H9 (cell line): ENCODE measurements at regions not wholly inside any gene's neighbourhood (a gene's known extent, or its start where the extent isn't known, plus 50 kb on each side); places are given as distances from the start of the nearest gene placed in this dataset.
A peak's percentile ranks its signal among the peaks of the same experiment; 100 is the strongest.

Experiments used
- DNase-seq: peaks from one replicate; pipeline ENCODE4 v3.0.0-alpha.2; 2017
- H2AFZ ChIP-seq: one replicate; pipeline ENCODE4 v1.6.1; 2013; ENCODE audit warnings: mild to moderate bottlenecking, low read length, control low read depth, moderate library complexity
- H2AK5ac ChIP-seq: 2 replicates; pipeline ENCODE4 v1.6.1; 2013; ENCODE audit warnings: low read length, control low read depth, mixed read lengths; ENCODE audit not compliant: insufficient read length
- H2BK120ac ChIP-seq: one replicate; pipeline ENCODE4 v1.6.1; 2013; ENCODE audit warnings: low read depth, mild to moderate bottlenecking, low read length, control low read depth, inconsistent platforms; ENCODE audit not compliant: poor library complexity, severe bottlenecking
- H2BK12ac ChIP-seq: 2 replicates; pipeline ENCODE4 v1.6.1; 2013; ENCODE audit warnings: low read length, control low read depth, mixed read lengths, low read depth; ENCODE audit not compliant: insufficient read length
- H2BK15ac ChIP-seq: 2 replicates; pipeline ENCODE4 v1.6.1; 2013; ENCODE audit warnings: low read depth, low read length, control low read depth
- H2BK20ac ChIP-seq: one replicate; pipeline ENCODE4 v1.6.1; 2013; ENCODE audit warnings: low read depth, mild to moderate bottlenecking, low read length, control low read depth, inconsistent platforms; ENCODE audit not compliant: poor library complexity, severe bottlenecking
- H2BK5ac ChIP-seq: 2 replicates; pipeline ENCODE4 v1.6.1; 2013; ENCODE audit warnings: low read length, control low read depth, mixed read lengths; ENCODE audit not compliant: insufficient read length
- H3K14ac ChIP-seq: 2 replicates; pipeline ENCODE4 v1.6.1; 2013; ENCODE audit warnings: low read length, control low read depth; ENCODE audit not compliant: insufficient read depth
- H3K18ac ChIP-seq: 2 replicates; pipeline ENCODE4 v1.6.1; 2013; ENCODE audit warnings: low read depth, mild to moderate bottlenecking, mixed read lengths, low read length, control low read depth; ENCODE audit not compliant: insufficient read length
- H3K23ac ChIP-seq: 2 replicates; pipeline ENCODE4 v1.6.1; 2013; ENCODE audit warnings: low read length, control low read depth, mixed read lengths, low read depth; ENCODE audit not compliant: insufficient read length
- H3K23me2 ChIP-seq: 2 replicates; pipeline ENCODE4 v1.6.1; 2013; ENCODE audit warnings: low read depth, mild to moderate bottlenecking, mixed read lengths, low read length, control low read depth; ENCODE audit not compliant: insufficient read length, poor library complexity, severe bottlenecking
- H3K27ac ChIP-seq: 2 replicates; pipeline ENCODE4 v1.5.1; 2013; ENCODE audit warnings: low read length, control low read depth, mixed read lengths, low read depth; ENCODE audit not compliant: insufficient read length
- H3K27me3 ChIP-seq: 2 replicates; pipeline ENCODE4 v1.6.1; 2013; ENCODE audit warnings: low read length, control low read depth, inconsistent platforms; ENCODE audit not compliant: insufficient read depth
- H3K4ac ChIP-seq: 2 replicates; pipeline ENCODE4 v1.6.1; 2013; ENCODE audit warnings: low read depth, mild to moderate bottlenecking, control low read depth, inconsistent platforms, low read length, moderate library complexity
- H3K4me1 ChIP-seq: 2 replicates; pipeline ENCODE4 v1.6.1; 2013; ENCODE audit warnings: low read length, control low read depth, inconsistent platforms; ENCODE audit not compliant: insufficient read depth
- H3K4me2 ChIP-seq: 2 replicates; pipeline ENCODE4 v1.6.1; 2013; ENCODE audit warnings: low read length, control low read depth, mixed read lengths; ENCODE audit not compliant: insufficient read length, insufficient read depth
- H3K56ac ChIP-seq: 2 replicates; pipeline ENCODE4 v1.6.1; 2013; ENCODE audit warnings: low read depth, mild to moderate bottlenecking, mixed read lengths, low read length, control low read depth; ENCODE audit not compliant: insufficient read length
- H3K79me1 ChIP-seq: 2 replicates; pipeline ENCODE4 v1.6.1; 2013; ENCODE audit warnings: low read depth, mild to moderate bottlenecking, moderate library complexity, low read length, control low read depth, inconsistent platforms; ENCODE audit not compliant: insufficient read depth, poor library complexity, severe bottlenecking
- H3K79me2 ChIP-seq: 2 replicates; pipeline ENCODE4 v1.6.1; 2013; ENCODE audit warnings: low read length, control low read depth, inconsistent platforms; ENCODE audit not compliant: insufficient read depth
- H3K9ac ChIP-seq: 2 replicates; pipeline ENCODE4 v1.6.1; 2013; ENCODE audit warnings: low read length, control low read depth, mixed read lengths; ENCODE audit not compliant: insufficient read length; ENCODE audit errors: extremely low read depth
- H3K9me3 ChIP-seq: one replicate; pipeline ENCODE4 v1.6.1; 2013; ENCODE audit warnings: low read depth, low read length, inconsistent platforms; ENCODE audit not compliant: control insufficient read depth
- H3T11ph ChIP-seq: one replicate; pipeline ENCODE4 v1.6.1; 2013; ENCODE audit warnings: mild to moderate bottlenecking, low read length, control low read depth, inconsistent platforms
- H4K20me1 ChIP-seq: one replicate; pipeline ENCODE4 v1.6.1; 2013; ENCODE audit not compliant: control insufficient read depth, insufficient read length, insufficient read depth
- H4K5ac ChIP-seq: 2 replicates; pipeline ENCODE4 v1.6.1; 2013; ENCODE audit warnings: low read depth, mild to moderate bottlenecking, mixed read lengths, low read length, control low read depth; ENCODE audit not compliant: insufficient read length
- H4K8ac ChIP-seq: replicated peaks from 2 replicates; pipeline ENCODE4 v1.6.1; 2013; ENCODE audit warnings: low read length, control low read depth, mixed read lengths, low read depth; ENCODE audit not compliant: insufficient read length
- H4K91ac ChIP-seq: 2 replicates; pipeline ENCODE4 v1.6.1; 2013; ENCODE audit warnings: low read depth, mild to moderate bottlenecking, moderate library complexity, mixed read lengths, low read length, control low read depth; ENCODE audit not compliant: insufficient read length
- H3K27ac Mint-ChIP-seq, 3 experiments: 2 replicates in 2 of 3; 3 replicates in 1 of 3; pipeline ENCODE4 v1.8.0; 2020 to 2021; ENCODE audit warnings: mixed read lengths in 3 of 3, mild to moderate bottlenecking in 1 of 3, moderate library complexity in 1 of 3
- H3K27me3 Mint-ChIP-seq: 2 replicates; pipeline ENCODE4 v1.8.0; 2021; ENCODE audit warnings: low read depth, mild to moderate bottlenecking, moderate library complexity, mixed read lengths
- H3K36me3 Mint-ChIP-seq, 3 experiments: 2 replicates in 2 of 3; 3 replicates in 1 of 3; pipeline ENCODE4 v1.8.0; 2020 to 2021; ENCODE audit warnings: low read depth in 3 of 3, mixed read lengths in 3 of 3; ENCODE audit not compliant: insufficient read depth in 1 of 3
- H3K4me1 Mint-ChIP-seq, 2 experiments: 2 replicates each; pipeline ENCODE4 v1.8.0; 2020; ENCODE audit warnings: mixed read lengths in 2 of 2
- H3K4me3 Mint-ChIP-seq, 2 experiments: 2 replicates in 1 of 2; 3 replicates in 1 of 2; pipeline ENCODE4 v1.8.0; 2020 to 2021; ENCODE audit warnings: mild to moderate bottlenecking in 2 of 2, mixed read lengths in 2 of 2, moderate library complexity in 1 of 2
- H3K9me3 Mint-ChIP-seq, 2 experiments: 2 replicates in 1 of 2; 3 replicates in 1 of 2; pipeline ENCODE4 v1.8.0; 2020; ENCODE audit warnings: mild to moderate bottlenecking in 2 of 2, mixed read lengths in 2 of 2, moderate library complexity in 1 of 2
- WGBS: extraction: QIAGEN DNeasy Blood & Tissue Kit; methylation state at CpG from one replicate; pipeline ENCODE4 v1.1.7; 2013; ENCODE audit warnings: missing lambda C conversion rate, low lambda C conversion rate, mixed read lengths; ENCODE audit not compliant: insufficient read length; ENCODE audit errors: extremely low coverage; 5-methylcytosine and 5-hydroxymethylcytosine counted together
- TF ChIP-seq, protein P1 (sequence below): fragments of 200-600 bp; sonication (generic); conservative IDR thresholded peaks from 3 replicates; pipeline ENCODE4 v1.8.0; 2021; ENCODE audit warnings: antibody characterized with exemption, mild to moderate bottlenecking

DNA sequence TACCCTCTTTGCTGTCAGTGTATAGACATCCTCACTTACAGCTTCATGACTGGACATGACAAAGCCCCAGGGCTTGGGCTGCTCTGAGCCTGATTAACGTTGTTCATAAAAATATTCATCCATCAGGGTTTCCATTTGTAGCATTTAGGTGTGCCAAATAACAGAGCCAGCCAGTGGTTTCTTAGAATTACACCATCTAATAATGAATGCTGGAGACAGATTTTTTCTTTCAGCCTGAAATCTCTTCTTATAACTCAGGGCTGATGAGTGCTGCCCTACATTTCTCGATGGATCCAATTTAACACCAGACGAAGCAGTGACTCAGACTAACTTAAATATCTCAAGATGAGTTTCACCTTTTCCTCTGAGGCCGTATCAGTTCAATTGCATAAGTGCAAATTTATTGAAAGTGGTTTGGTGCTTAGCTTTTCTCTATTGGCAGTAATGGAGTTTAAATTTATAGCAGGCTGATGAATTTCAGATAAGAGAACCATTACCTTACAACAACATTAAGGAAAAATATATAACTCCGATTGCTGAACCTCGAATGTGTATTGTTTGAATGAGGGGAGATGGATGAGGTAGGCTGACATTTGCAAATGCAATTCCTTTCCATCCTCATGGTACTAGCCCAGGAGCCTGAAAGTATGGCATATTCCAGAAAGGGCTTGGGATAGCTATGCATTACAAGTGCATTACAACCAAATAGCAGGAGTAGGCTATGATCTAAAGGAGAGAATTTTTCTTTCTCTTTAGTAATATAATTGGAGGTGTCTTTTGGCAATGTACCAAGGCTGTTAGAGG, 900.6 kb downstream of the KCNMA1 start:
- Mint-ChIP-seq H3K27me3 (peaks cover under 1% of the 10 kb centered on the region), H3K27ac (0 out of 7 replicates have a peak overlapping the region, but pooled peaks of 1 of the 3 experiments have one; percentile 38), H3K4me1 (peaks cover 28 to 29% of the 10 kb centered on the region in 2 experiments), H3K9me3 (peaks cover 1 to 5% of the 10 kb centered on the region in 2 experiments; a peak in 4 of 5 replicates), H3K4me3 (no peak overlapping the region), H3K36me3 (peaks cover 0 to 3% (median 2%) of the 10 kb centered on the region in 3 experiments; a peak in 4 of 7 replicates)
- Histone ChIP-seq H2BK120ac (no peak overlapping the region), H3K4me1 (0 out of 2 replicates have a peak, but pooled peaks cover 3% of the 10 kb centered on the region), H3K27ac (no peak overlapping the region), H3K4me2 (no peak overlapping the region), H2BK20ac (no peak overlapping the region), H4K5ac (no peak overlapping the region), H4K20me1 (no peaks in the 10 kb centered on the region), H3K23me2 (no peaks in the 10 kb centered on the region), H3T11ph (no peak overlapping the region), H4K8ac (no peak overlapping the region), H3K27me3 (no peaks in the 10 kb centered on the region), H2BK5ac (no peak overlapping the region), H2BK12ac (no peak overlapping the region), H2BK15ac (no peak overlapping the region), H3K79me2 (no peaks in the 10 kb centered on the region), H4K91ac (no peak overlapping the region), H3K56ac (no peak overlapping the region), H3K9ac (no peak overlapping the region), H3K79me1 (no peaks in the 10 kb centered on the region), H3K18ac (no peak overlapping the region), H2AFZ (no peak overlapping the region), H2AK5ac (no peak overlapping the region), H3K14ac (no peak overlapping the region), H3K4ac (no peak overlapping the region), H3K9me3 (no peaks in the 10 kb centered on the region), H3K23ac (no peak overlapping the region)
- DNase-seq: no peak
- no CpG with 5 or more reads among the region's 6 CpGs for WGBS
- TF ChIP-seq, protein P1, sequence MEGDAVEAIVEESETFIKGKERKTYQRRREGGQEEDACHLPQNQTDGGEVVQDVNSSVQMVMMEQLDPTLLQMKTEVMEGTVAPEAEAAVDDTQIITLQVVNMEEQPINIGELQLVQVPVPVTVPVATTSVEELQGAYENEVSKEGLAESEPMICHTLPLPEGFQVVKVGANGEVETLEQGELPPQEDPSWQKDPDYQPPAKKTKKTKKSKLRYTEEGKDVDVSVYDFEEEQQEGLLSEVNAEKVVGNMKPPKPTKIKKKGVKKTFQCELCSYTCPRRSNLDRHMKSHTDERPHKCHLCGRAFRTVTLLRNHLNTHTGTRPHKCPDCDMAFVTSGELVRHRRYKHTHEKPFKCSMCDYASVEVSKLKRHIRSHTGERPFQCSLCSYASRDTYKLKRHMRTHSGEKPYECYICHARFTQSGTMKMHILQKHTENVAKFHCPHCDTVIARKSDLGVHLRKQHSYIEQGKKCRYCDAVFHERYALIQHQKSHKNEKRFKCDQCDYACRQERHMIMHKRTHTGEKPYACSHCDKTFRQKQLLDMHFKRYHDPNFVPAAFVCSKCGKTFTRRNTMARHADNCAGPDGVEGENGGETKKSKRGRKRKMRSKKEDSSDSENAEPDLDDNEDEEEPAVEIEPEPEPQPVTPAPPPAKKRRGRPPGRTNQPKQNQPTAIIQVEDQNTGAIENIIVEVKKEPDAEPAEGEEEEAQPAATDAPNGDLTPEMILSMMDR: no peak
